OCI-LY3 (cell line): ENCODE measurements at regions not wholly inside any gene's neighbourhood (a gene's known extent, or its start where the extent isn't known, plus 50 kb on each side); places are given as distances from the start of the nearest gene placed in this dataset.

Experiments
- EZH2phosphoT487 ChIP-seq: fragments of 200-600 bp; shearing (Covaris generic); IDR thresholded peaks from 2 replicates; pipeline ENCODE4 v1.6.1; 2018; ENCODE audit warnings: antibody characterized with exemption, mixed run types, low read depth
- TF ChIP-seq, protein P1 (sequence below): fragments of 200-600, 300-600 bp; sonication (generic); IDR thresholded peaks from 2 replicates; pipeline ENCODE4 v1.5.1; 2014; ENCODE audit warnings: antibody characterized with exemption, low read length, low read depth

DNA sequence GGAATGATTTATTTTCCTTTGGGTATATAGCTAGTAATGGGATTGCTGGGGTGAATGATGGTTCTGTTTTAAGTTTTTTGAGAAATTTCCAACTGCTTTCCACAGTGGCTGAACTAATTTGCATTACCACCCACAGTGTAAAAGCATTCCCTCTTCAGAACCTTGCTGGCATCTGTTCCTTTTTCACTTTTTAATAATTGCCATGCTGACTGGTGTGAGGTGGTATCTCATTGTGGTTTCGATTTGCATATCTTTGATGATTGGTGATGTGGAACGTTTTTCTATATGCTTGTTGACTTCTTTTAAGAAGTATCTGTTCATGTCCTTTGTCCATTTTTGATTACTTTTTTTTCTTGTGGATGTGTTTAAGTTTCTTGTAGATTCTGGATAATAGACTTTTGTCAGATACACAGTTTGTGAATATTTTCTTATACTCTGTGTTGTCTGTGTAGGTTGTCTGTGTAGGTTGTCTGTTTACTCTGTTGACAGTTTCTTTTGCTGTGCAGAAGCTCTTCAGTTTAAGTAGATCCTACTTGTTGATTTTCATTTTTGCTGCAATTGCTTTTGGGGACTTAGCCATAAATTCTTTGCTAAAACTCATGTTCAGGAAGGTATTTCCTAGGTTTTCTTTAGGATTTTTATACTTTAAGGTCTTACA, 291.8 kb upstream of the DDI1 start:
- TF ChIP-seq, protein P1, sequence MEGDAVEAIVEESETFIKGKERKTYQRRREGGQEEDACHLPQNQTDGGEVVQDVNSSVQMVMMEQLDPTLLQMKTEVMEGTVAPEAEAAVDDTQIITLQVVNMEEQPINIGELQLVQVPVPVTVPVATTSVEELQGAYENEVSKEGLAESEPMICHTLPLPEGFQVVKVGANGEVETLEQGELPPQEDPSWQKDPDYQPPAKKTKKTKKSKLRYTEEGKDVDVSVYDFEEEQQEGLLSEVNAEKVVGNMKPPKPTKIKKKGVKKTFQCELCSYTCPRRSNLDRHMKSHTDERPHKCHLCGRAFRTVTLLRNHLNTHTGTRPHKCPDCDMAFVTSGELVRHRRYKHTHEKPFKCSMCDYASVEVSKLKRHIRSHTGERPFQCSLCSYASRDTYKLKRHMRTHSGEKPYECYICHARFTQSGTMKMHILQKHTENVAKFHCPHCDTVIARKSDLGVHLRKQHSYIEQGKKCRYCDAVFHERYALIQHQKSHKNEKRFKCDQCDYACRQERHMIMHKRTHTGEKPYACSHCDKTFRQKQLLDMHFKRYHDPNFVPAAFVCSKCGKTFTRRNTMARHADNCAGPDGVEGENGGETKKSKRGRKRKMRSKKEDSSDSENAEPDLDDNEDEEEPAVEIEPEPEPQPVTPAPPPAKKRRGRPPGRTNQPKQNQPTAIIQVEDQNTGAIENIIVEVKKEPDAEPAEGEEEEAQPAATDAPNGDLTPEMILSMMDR = no peak
- no peak for TF ChIP-seq EZH2phosphoT487
